ENCODE measurements at regions not wholly inside any gene's neighbourhood (a gene's known extent, or its start where the extent isn't known, plus 50 kb on each side); places are given as distances from the start of the nearest gene placed in this dataset.
"Not testable (repeated sequence)": the region's sequence is repeated elsewhere in the genome, so short reads cannot be mapped to it uniquely, and the experiment has no call there.

DNA sequence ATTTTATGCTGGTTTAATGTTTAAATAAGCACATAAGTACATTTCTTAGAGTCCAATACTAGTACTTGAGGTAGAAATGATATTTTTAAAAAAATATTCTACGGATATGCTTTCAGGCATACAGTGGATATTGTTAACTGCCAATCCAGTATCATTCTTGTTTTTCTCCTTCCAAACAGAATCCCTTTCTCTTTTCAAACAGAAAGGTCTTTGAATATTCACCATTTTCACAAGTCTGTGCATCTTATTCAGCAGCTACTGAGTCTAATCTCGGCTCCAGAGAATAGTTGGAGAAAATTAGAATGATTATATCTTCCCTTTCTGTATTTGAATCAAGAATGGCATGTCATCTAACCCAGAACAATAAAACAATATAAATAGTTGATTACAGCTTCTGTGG lies 174.5 kb downstream of the GOLGA6L6 start:
- TF ChIP-seq, protein P1, sequence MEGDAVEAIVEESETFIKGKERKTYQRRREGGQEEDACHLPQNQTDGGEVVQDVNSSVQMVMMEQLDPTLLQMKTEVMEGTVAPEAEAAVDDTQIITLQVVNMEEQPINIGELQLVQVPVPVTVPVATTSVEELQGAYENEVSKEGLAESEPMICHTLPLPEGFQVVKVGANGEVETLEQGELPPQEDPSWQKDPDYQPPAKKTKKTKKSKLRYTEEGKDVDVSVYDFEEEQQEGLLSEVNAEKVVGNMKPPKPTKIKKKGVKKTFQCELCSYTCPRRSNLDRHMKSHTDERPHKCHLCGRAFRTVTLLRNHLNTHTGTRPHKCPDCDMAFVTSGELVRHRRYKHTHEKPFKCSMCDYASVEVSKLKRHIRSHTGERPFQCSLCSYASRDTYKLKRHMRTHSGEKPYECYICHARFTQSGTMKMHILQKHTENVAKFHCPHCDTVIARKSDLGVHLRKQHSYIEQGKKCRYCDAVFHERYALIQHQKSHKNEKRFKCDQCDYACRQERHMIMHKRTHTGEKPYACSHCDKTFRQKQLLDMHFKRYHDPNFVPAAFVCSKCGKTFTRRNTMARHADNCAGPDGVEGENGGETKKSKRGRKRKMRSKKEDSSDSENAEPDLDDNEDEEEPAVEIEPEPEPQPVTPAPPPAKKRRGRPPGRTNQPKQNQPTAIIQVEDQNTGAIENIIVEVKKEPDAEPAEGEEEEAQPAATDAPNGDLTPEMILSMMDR (IDR thresholded peaks at IDR 0.05; ENCODE audit: borderline replicate concordance, extremely low read depth, insufficient read depth) = no peak
- no peak for FAIRE-seq

DNA sequence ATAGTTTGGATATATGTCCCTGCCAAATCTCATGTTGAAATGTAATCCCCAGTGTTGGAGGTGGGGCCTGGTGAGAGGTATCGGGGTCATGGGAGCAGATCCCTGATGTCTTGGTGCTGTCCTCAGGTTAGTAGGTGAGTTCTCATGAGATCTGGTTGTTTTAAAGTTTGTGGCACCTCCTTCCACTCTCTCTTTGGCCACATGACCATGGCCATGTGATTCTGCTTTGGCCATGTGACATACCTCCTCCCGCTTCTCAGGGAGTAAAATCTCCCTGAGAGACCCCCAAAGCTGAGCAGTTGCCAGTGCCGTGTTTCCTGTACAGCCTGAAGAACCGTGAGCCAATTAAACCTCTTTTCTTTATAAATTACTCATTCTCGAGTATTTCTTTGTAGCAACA lies 178.0 kb downstream of the GOLGA6L6 start:
- H3K9ac ChIP-seq (ENCODE audit: low read length in 3 of 3); H3K4me1 ChIP-seq (ENCODE audit: control insufficient read depth in 2 of 3, insufficient read depth in 2 of 3, low read depth in 1 of 3, low read length in 3 of 3); H3K36me3 ChIP-seq (ENCODE audit: control insufficient read depth in 2 of 3, insufficient read depth in 3 of 3, low read length in 3 of 3); H3K27ac ChIP-seq (ENCODE audit: low read depth in 2 of 2, low read length in 2 of 2); intact Hi-C loops (cut with DNase I); H3K4me3 ChIP-seq (ENCODE audit: low read length in 3 of 3); H3K27me3 ChIP-seq (ENCODE audit: control insufficient read depth, insufficient read depth, low read length); FAIRE-seq; H3K9me3 ChIP-seq (ENCODE audit: control insufficient read depth in 2 of 3, insufficient read depth in 1 of 3, low read length in 3 of 3): not testable (repeated sequence)
- DNase-seq = peak in 1 of 5 donors; percentile 31

More for the DNA sequence above, 174.5 kb downstream of the GOLGA6L6 start:
- no peak overlapping the region for H3K4me3 ChIP-seq (ENCODE audit: low read length in 3 of 3)
- H3K4me1 ChIP-seq (ENCODE audit: control insufficient read depth in 2 of 3, insufficient read depth in 2 of 3, low read depth in 1 of 3, low read length in 3 of 3) = no peaks in the 10 kb centered on the region
- H3K9me3 ChIP-seq (ENCODE audit: control insufficient read depth in 2 of 3, insufficient read depth in 1 of 3, low read length in 3 of 3) = no peaks in the 10 kb centered on the region
- no peaks in the 10 kb centered on the region for H3K27me3 ChIP-seq (ENCODE audit: control insufficient read depth, insufficient read depth, low read length)
- DNase-seq = no peak
- intact Hi-C loops (cut with DNase I) = no loop called here
- no peak overlapping the region for H3K9ac ChIP-seq (ENCODE audit: low read length in 3 of 3)
- no peaks in the 10 kb centered on the region for H3K36me3 ChIP-seq (ENCODE audit: control insufficient read depth in 2 of 3, insufficient read depth in 3 of 3, low read length in 3 of 3)
- no peak overlapping the region for H3K27ac ChIP-seq (ENCODE audit: low read depth in 2 of 2, low read length in 2 of 2)

- Histone ChIP-seq H3K4me1 (ENCODE audit: control insufficient read depth in 2 of 3, insufficient read depth in 2 of 3, low read depth in 1 of 3, low read length in 3 of 3) (no peaks in the 10 kb centered on the region), H3K27me3 (ENCODE audit: control insufficient read depth, insufficient read depth, low read length) (no peaks in the 10 kb centered on the region), H3K27ac (ENCODE audit: low read depth in 2 of 2, low read length in 2 of 2) (no peak overlapping the region), H3K9ac (ENCODE audit: low read length in 3 of 3) (no peak overlapping the region), H3K9me3 (ENCODE audit: control insufficient read depth in 2 of 3, insufficient read depth in 1 of 3, low read length in 3 of 3) (no peaks in the 10 kb centered on the region), H3K4me3 (ENCODE audit: low read length in 3 of 3) (no peak overlapping the region), H3K36me3 (ENCODE audit: control insufficient read depth in 2 of 3, insufficient read depth in 3 of 3, low read length in 3 of 3) (no peaks in the 10 kb centered on the region)
- no peak for DNase-seq
- TF ChIP-seq, protein P1 (IDR thresholded peaks at IDR 0.05; ENCODE audit: borderline replicate concordance, extremely low read depth, insufficient read depth) = no peak
- intact Hi-C loops (cut with DNase I) = no loop called here
- no peak for FAIRE-seq
These were observed 180.5 kb downstream of the GOLGA6L6 start for GRCh38 chr15:20361091-20361490.

GRCh38 chr15:20358779-20359414 lies 182.7 kb downstream of the GOLGA6L6 start:
- intact Hi-C loops (cut with DNase I) = no loop called here
- FAIRE-seq = no peak

More at GRCh38 chr15:20358779-20359414, 182.7 kb downstream of the GOLGA6L6 start:
- DNase-seq = peak in 1 of 5 donors; percentile 46
- H3K27ac ChIP-seq (ENCODE audit: low read depth in 2 of 2, low read length in 2 of 2) = no peak overlapping the region
- TF ChIP-seq, protein P1 (IDR thresholded peaks at IDR 0.05; ENCODE audit: borderline replicate concordance, extremely low read depth, insufficient read depth) = no peak
- no peaks in the 10 kb centered on the region for H3K9me3 ChIP-seq (ENCODE audit: control insufficient read depth in 2 of 3, insufficient read depth in 1 of 3, low read length in 3 of 3)
- H3K4me3 ChIP-seq (ENCODE audit: low read length in 3 of 3) = no peak overlapping the region
- peaks cover 0 to 3% (median 0%) of the 10 kb centered on the region in 3 donors for H3K4me1 ChIP-seq (ENCODE audit: control insufficient read depth in 2 of 3, insufficient read depth in 2 of 3, low read depth in 1 of 3, low read length in 3 of 3)
- no peak overlapping the region for H3K9ac ChIP-seq (ENCODE audit: low read length in 3 of 3)
- no peaks in the 10 kb centered on the region for H3K36me3 ChIP-seq (ENCODE audit: control insufficient read depth in 2 of 3, insufficient read depth in 3 of 3, low read length in 3 of 3)
- no peaks in the 10 kb centered on the region for H3K27me3 ChIP-seq (ENCODE audit: control insufficient read depth, insufficient read depth, low read length)

Data from kidney (tissue), 13 donors.